Mucosa of gallbladder (tissue), 1 donor: ENCODE measurements at regions not wholly inside any gene's neighbourhood (a gene's known extent, or its start where the extent isn't known, plus 50 kb on each side); places are given as distances from the start of the nearest gene placed in this dataset.

Source experiments
- DNase-seq: peaks from one replicate; pipeline ENCODE4 v3.0.0-alpha.2; 2020; ENCODE audit warnings: low spot score
- donor health status: DM: no; HTN: no; CAD: no.

DNA sequence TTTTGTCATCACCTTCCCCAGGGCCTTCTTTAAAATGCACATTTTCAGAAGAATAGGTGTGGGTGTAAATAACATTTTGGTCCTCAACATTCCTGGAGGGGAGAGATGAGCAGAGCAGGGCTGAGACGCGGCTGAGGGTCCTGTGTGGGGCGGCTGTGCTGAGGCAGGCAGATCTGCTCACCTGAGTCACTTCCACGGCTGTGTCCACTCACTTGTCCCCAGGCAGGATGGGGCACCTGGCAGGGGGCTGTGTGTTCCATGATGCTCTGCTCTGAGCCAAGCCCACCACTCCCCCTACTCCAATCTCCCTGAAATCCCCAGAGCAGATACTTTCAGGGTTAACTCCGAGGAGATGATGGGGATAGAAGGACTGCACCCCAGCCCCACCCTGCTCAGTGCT is 93.8 kb downstream of the GLRX3 start:
- no peak for DNase-seq

DNA sequence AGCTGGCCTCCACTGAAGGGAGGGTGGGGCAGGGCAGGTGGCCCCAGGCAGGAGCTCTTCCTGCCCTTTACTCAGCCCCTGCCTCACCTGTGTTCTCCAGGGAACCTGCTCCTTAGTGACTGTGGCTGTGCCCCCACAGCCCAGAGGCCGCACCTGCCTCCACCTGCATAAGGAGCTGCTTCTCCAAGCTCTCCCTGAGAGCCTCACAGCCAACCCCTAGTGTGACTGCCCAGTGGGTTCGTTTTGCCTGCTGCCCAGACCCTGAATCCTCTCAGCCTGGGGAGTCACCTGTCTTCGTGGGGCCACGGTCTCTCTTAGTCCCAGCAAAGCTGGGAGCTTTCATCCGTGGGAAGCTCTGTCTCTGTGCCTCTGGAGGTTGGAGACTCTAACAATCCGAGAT is 94.4 kb downstream of the GLRX3 start:
- no peak for DNase-seq

- DNase-seq = no peak
Observed at GRCh38 chr10:130231251-130231741, 95.1 kb downstream of the GLRX3 start.

DNA sequence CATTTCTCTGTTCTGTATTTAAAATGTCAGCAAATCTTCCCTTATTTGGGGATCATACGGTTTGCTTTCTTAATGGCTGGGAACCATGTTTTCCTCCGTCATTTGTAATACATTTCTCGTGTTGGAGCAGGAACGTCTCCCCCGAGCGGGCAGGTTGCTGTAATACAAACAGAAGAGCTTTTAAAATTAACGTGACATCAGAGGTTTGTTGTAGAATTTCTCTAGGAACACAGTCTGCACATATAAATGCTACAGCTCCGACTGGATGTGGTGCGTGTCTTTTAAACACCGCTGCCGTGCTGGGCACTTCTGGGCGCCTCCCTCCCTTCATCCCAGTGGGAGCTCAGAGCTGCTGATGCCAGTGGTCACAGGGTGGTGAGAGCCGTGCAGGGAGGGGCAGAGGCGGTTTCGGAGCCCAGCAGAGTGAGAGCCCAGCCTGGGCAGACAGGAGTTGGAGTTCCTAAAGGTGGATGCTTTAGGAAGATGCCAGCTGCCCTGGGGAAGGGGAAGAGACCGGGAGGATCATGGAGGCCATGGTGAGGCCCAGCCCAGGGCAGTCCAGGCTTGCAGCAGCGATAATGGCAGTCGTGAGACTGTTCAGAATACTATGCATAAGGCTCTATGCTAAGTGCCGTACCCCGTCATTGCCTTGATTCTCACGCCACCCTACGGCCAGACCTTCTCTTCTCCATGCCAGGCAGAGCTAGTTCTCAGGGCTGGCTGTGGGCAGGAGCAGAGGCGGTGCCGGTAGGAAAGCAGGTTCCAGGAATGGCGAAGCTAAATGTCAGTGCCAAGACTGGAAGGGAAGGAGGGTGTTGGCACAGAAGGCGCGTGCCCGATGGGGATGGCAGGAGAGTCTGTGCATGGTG is 96.2 kb downstream of the GLRX3 start:
- no peak for DNase-seq

DNA sequence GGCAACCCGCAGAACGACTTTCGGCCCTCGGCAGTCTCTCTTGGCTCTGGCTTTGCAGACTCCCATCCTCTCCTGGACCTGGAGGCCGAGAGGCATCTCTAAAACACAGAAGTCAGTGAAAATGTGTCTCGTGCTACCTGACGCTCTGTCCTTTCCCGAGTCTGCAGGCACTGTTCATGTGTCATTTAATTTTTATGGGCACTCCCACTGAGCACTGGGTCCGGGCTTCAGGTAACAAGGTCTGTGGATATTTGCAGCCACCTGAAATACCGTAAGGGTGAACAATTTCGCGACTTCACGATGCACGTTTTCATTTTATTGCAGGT is 96.8 kb downstream of the GLRX3 start:
- no peak for DNase-seq

DNA sequence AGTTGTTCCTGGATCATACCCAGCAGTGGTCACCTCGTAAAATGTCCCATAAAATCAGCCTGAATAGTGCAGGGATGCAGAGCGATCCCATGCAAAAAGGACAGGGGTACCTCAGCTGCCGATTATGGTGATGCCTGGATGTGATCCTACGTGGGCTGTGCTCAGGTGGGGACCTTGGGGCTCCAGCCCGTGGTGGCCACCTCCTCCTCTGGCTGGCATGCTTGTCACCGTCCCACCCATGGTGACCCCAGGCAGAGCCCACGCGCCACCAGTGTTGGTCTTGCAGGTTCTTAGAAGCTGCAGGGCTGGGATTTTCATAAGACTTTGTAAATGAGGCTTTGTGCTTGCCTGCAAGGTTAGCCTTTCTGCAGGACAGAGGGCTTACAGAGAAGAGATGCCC is 97.2 kb downstream of the GLRX3 start:
- no peak for DNase-seq

DNA sequence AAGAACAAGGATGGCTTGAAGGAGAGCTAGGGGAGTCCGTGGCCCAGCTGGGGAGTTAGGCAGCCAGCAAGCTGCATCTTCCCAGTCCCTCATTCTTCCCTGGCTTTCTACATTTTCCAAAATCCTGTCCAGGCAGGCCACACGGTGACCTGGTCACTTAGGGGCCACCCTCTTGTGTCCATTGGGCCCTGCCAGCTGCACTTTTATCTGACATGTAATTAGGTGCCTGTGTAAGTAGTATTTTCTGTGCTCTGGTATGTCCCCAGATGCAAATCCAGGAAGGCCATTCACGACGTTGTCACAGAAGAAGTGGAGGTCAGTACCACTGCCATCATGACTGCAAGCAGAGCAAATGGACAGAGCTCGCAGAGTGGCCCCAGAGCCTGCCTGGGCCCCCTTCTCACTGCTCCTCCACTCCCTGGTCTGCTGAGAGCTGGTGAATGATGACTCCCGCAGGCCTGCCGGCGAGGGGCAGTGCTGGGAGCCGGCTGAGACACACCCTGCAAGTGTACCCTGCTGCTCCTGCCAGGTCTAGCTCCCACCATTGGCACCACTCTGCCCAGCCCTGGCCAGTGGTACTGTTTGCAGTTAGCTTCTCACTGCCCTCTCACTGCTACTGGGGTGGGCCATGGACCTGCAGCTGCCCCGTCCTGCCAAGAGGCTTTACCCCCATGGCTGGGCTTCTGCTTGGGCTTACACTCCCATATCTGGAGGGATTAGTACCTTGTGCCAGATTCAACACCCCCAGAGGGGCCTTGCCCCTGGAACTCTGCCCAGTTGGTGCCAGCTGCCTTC is 98.2 kb downstream of the GLRX3 start:
- DNase-seq = no peak

- DNase-seq = no peak
Observed at GRCh38 chr10:130236711-130237110, 100.5 kb downstream of the GLRX3 start.

GRCh38 chr10:130240409-130240808 is 104.2 kb downstream of the GLRX3 start:
- DNase-seq = no peak

GRCh38 chr10:130242513-130242912 is 106.3 kb downstream of the GLRX3 start:
- no peak for DNase-seq

- DNase-seq = no peak
Observed at GRCh38 chr10:130243015-130243414, 106.8 kb downstream of the GLRX3 start.

- DNase-seq = no peak
Observed at GRCh38 chr10:130244031-130244927, 108.1 kb downstream of the GLRX3 start.

DNA sequence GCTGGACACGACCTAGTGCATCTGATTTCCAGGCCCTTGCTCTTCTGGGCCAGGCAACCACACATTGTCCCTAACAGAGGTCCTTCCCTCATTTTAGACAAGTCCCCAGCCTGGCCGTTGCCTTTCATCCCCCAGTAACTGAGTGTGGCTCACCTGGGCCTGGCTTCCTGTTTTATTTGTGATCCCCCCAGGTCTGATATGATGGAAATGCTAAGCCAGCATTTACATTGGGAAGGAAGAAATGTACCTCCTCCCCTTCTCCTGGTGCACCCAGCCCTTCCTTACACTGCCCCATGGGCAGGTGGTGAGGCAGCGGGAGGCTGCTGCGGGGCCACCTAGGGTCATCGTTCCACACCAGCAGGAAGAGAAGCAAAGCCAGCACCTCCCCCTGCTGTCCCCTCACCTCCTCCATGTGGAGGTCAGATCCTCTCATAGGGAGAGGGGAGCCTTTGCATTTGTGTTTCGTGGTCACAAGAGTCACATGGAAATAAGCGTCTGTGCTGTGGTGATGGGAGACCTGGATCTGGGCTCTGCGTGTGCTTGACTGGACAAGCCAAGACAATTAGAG is 108.8 kb downstream of the GLRX3 start:
- no peak for DNase-seq

GRCh38 chr10:130246113-130246512 is 109.9 kb downstream of the GLRX3 start:
- no peak for DNase-seq

GRCh38 chr10:130250127-130250526 is 113.9 kb downstream of the GLRX3 start:
- DNase-seq = no peak

- no peak for DNase-seq
Observed at GRCh38 chr10:130251766-130252165, 115.6 kb downstream of the GLRX3 start.

DNA sequence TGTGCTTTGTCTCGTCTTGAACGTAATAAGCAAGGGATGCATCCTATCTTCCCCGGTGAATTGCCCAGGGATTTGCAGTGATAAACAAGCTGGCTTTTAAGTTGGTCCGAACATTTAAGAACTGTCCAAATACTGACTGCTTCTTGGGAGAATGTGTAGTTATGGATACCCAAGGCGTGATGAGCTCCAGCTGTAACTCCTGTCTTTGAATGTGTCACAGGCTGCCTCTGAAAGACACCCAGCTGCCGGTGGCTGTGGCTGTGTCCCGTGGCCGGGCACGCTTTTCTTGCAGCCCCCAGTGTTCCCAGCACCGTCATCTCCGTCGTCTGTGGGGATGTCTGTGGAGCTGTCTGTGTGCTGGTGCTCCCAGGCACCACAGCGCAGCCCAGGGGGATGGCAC is 118.1 kb downstream of the GLRX3 start:
- DNase-seq = peak; percentile 4

DNA sequence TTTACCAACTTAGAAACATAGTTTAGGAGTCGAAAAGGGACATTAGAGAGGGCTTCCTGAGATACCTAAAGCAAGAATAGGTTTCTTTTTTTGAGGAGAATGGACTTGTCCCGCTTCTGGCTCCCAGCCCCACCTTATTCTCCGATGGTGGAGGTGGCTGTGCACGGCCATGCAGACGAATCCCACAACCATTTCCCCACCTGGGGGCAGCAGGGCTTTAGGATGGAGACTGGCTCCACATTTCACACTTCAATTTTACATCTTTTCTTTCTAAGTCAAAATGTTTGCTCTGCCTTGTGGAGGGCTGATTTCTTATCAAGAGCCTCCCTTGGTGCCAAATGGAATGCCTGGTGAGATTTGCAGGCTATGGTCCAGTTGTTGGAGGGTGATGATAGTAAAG is 118.5 kb downstream of the GLRX3 start:
- peak; percentile 6 for DNase-seq

- DNase-seq = peak; percentile 1
Observed at GRCh38 chr10:130255777-130256176, 119.6 kb downstream of the GLRX3 start.

DNA sequence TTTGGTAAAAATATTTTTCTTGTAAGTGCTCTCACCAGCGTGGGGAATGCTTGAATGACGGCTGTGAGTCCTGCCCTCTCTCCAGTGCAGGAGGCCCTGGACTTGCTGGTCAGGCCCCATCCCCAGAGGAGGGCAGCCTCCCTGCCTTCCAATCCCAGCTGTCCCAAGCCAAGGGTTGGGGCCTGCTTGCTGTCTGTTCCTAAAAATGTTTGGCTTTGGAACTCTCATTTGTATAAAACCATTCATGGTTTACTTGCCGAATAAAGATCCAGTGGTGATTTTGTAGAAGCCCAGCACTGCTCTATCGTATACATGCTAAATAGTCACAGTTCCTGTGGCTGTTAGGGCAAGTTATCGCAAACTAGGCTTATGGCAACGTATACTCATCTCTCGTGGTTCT is 121.7 kb downstream of the GLRX3 start:
- DNase-seq = no peak

DNA sequence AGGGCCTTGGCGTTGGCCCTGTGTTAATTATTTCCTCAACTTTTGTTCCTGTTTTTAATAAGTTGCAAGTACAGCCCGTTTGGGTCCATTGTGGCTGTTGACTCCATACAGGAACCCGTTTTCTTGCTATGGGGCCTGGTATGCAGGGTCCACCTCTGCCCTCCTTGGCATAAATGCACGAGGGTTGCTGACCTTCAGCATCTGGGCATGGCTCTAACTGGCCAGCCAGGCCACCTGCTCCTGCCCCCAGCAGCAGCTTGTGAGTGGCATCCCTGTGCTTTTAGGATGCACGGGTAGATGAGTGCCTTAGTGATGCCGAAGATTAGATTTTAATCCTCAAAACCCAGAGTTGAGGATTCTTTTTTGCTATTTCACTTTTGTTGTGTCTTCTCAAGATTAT is 123.2 kb downstream of the GLRX3 start:
- DNase-seq = no peak

DNA sequence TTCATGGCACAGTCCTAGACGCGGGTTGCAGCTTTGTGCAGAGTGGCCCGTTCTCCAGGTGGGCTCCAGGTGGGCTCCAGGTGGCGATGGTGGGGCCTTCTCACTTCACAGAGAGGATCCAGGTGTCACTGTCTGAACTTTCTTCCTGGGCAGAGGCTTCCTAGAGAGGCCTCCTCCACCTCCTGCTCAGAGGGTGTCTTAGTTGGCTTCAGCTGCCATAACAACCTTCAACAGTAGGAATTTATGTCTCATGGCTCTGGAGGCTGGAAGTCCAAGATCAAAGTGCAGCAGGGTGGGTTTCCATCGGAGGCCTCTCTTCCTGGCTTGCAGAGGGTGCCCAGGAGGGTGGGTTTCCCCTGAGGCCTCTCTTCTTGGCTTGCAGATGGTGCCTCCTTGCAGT is 125.1 kb downstream of the GLRX3 start:
- DNase-seq = no peak
